ENCODE measurements at regions not wholly inside any gene's neighbourhood (a gene's known extent, or its start where the extent isn't known, plus 50 kb on each side); places are given as distances from the start of the nearest gene placed in this dataset.

DNA sequence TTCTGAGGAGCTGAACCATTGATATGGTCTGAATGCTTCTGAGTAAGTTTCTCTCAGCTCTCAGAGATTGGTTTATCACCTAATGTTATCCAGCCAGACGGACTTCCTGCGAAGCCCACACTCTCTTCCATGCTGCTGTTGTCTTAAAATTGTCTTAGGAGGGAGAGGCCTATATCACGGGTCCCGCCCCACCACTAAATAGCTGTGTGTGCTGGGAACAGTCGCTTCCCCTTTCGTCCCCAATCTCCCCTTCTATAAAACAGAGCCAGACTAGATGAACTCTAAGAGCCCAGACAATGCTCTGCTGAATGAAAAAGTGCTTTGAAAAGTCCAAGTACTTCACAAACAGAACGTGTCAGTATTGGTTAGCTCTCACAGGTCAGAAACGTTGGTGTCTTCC is 81.4 kb upstream of the AKIP1 start:
- no peak for TF ChIP-seq CTCF (IDR thresholded peaks at IDR 0.05)
- TF ChIP-seq POLR2A (IDR thresholded peaks at IDR 0.05), result no peak

Data from heart left ventricle (tissue), 13 donors.